DOHH2 (cell line): ENCODE measurements at regions not wholly inside any gene's neighbourhood (a gene's known extent, or its start where the extent isn't known, plus 50 kb on each side); places are given as distances from the start of the nearest gene placed in this dataset.

Experiments used
- EZH2phosphoT487 ChIP-seq: fragments of 200-600 bp; sonication (generic); IDR thresholded peaks from 2 replicates; pipeline ENCODE4 v1.6.1; 2017; ENCODE audit warnings: borderline replicate concordance, mild to moderate bottlenecking, antibody characterized with exemption, low read length, moderate library complexity, mixed read lengths
- TF ChIP-seq, protein P1 (sequence below): fragments of 200-600 bp; sonication (generic); IDR thresholded peaks from one replicate; pipeline ENCODE4 v1.5.1; 2014; ENCODE audit warnings: antibody characterized with exemption, mild to moderate bottlenecking, low read depth, low read length; ENCODE audit not compliant: poor library complexity, severe bottlenecking

DNA sequence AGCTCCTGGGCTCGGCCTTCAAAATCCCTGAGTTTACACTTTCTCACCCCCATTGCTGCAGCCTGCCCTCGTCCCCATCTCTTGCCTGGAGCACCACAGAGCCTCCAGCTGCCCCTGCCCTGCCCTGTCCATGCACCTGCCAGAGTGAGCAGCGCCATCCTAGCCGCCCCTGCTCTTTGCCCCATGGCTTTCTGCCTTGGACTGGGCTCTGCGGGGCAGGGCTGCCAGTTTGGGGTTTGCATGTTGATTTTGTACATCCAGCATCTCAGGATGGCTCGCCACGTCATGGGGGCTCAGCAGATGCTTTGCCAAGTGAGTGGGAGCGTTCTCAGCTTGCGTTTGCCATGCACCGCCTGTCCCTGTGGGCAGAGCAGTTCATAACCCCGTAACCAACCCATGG is 67.1 kb upstream of the HGFAC start:
- TF ChIP-seq EZH2phosphoT487, result no peak
- TF ChIP-seq, protein P1, sequence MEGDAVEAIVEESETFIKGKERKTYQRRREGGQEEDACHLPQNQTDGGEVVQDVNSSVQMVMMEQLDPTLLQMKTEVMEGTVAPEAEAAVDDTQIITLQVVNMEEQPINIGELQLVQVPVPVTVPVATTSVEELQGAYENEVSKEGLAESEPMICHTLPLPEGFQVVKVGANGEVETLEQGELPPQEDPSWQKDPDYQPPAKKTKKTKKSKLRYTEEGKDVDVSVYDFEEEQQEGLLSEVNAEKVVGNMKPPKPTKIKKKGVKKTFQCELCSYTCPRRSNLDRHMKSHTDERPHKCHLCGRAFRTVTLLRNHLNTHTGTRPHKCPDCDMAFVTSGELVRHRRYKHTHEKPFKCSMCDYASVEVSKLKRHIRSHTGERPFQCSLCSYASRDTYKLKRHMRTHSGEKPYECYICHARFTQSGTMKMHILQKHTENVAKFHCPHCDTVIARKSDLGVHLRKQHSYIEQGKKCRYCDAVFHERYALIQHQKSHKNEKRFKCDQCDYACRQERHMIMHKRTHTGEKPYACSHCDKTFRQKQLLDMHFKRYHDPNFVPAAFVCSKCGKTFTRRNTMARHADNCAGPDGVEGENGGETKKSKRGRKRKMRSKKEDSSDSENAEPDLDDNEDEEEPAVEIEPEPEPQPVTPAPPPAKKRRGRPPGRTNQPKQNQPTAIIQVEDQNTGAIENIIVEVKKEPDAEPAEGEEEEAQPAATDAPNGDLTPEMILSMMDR, result no peak
